ENCODE measurements at regions not wholly inside any gene's neighbourhood (a gene's known extent, or its start where the extent isn't known, plus 50 kb on each side); places are given as distances from the start of the nearest gene placed in this dataset.

DNA sequence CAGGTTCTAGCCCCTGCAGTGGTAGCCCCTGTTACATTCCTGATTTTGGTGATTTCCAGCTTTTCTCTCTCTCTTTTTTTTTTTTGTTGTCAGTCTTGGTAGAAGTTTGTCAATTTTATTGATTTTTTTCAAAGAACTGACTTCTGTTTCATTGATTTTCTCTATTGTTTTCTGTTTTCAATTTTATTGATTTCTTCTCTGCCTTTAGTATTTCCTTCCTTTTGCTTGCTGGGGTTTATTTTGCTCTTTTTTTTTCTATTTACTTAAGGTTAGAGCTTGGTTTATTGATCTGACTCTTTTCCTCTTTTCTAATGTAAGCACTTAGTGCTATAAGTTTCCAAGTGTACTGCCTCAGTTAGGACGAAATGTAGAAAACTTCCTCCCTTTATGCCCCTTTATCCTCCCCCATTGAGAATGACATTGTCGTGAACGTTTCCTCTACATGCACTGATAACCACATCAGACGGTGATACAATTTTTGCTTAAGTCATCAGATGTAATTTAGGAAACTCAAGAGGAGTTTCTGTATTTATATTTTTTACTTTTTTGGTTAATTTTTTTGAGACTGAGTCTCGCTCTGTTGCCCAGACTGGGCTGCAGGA is 81.1 kb upstream of the HS6ST1 start:
- no peak for DNase-seq (ENCODE audit: low read depth in 4 of 4, low spot score in 3 of 4)

DNA sequence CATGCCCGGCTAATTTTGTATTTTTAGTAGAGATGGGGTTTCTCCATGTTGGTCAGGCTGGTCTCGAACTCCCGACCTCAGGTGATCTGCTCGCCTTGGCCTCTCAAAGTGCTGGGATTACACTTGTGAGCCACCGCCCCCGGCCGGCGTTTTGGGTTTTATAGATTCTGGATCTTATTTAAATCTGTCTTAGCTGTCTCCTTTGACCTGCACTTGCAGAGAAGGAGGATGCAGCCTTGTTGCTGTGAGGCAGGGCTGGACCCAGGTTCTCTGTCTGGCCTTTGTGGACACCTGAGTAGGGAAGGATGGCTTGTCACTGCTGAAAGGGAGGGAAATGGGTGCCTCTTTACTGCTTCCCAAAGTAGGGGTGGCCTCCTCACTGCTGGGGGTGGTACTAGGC is 83.0 kb upstream of the HS6ST1 start:
- DNase-seq (ENCODE audit: low read depth in 4 of 4, low spot score in 3 of 4) = no peak

DNA sequence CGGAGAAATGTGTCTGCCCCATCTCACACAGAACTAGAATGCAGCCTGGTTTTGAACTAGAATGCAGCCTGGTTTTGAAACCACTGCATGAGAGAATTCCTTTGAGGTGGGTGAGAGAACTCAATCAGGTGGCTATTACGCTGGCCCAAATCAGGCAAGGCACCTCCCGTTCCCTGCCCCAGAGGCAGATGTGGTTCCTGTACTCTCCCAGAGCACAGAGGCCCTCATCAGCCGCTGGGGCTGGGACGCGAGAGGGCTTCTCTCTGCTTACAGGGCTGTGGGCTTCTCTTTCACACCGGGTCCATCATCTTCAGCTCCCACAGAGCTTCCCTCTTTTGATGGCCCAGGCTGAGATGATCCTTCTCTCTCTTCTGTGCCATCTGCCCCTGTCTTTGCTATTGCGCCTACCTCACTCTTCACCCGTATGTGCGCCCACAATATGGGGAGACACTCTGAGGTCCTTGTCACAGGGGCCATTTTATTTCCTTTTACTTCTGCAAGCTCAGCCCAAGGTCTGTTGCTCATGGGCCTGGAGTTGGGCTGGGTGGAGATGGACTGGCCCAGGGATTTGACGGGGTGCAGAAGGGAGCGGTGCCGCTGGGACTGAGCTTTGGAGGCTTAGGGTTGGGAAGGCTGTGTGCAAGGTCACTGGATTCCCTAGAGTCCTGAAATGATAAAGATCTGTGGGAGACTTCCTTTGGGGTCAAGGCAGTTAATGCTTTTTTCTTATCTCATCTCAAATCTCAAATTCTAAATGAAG is 84.4 kb upstream of the HS6ST1 start:
- DNase-seq (ENCODE audit: low read depth in 4 of 4, low spot score in 3 of 4) = no peak

GRCh38 chr2:128403814-128404708 is 85.4 kb upstream of the HS6ST1 start:
- no peak for DNase-seq (ENCODE audit: low read depth in 4 of 4, low spot score in 3 of 4)

- DNase-seq (ENCODE audit: low read depth in 4 of 4, low spot score in 3 of 4) = no peak
These were observed 86.2 kb upstream of the HS6ST1 start for GRCh38 chr2:128404709-128405466.

- no peak for DNase-seq (ENCODE audit: low read depth in 4 of 4, low spot score in 3 of 4)
These were observed 86.8 kb upstream of the HS6ST1 start for GRCh38 chr2:128405467-128405900.

DNA sequence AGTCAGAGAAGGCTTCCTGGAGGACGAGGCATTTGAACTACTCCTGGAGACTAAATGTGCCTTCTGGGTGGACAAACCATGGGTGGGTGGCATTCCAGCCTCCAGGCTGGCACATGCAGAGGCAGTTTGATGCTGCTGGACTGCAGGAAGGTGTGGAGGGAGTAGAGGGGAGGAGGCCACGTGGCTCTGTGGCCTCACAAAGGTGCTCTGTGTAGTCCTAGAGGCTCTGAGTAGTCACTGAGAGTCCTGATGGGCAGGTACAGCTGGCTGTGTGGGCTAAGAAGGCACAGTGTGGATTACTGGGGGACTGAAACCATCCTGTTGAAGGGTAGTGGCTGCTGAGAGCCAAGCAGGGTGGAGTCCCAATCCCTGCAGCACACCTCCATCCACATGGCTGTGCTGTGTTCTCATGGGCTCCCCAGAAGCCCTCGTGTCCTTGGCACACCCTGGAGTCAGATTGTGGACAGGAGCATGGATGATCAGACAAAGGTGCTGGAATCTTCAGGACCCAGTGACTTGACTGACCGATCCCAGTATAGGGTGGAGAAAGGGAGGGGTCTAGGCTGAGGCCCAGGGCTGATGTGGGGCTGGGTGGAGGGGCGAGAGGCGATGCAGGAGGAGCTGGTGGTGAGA is 87.4 kb upstream of the HS6ST1 start:
- DNase-seq (ENCODE audit: low read depth in 4 of 4, low spot score in 3 of 4) = no peak

DNA sequence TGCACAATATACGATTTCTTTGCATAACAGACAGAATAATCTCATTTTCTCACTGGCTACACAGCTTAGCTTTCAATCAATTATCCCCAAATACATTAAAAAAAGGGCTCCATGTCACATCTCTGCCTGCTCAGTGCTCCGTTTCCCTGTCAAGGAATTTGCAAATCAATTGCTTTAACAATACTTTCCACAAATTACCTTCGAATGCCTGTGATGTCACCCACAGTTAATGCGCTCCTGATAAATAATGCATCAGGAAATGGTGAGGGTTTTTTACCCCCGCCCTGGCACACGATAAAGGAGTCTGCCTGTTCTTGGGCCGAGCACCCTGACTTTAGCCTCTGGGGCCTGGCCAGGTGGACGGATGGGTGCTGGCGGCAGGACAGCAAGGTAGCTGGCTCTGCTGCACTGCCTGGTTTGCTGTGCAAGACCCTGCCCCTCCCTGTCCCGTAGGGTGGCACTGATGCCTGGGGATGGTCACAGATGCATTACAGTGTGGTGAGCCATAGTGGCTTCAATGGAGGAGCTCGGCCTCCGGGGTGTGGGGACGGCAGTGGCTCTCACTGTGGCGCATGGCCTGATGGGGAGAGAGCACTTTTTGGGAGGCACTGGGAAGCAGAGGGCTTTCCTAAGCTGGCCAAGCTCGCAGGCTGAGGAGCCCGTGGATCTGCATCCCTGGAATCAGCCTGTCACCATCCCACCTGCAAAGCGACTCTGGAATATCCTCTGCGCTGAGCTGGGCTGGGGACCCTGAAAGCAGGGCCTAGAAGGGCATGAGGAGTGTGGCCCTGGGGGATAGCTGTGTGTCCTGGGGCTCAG is 88.3 kb upstream of the HS6ST1 start:
- no peak for DNase-seq (ENCODE audit: low read depth in 4 of 4, low spot score in 3 of 4)

GRCh38 chr2:128408349-128409305 is 90.0 kb upstream of the HS6ST1 start:
- no peak for DNase-seq (ENCODE audit: low read depth in 4 of 4, low spot score in 3 of 4)

- no peak for DNase-seq (ENCODE audit: low read depth in 4 of 4, low spot score in 3 of 4)
These were observed 90.8 kb upstream of the HS6ST1 start for GRCh38 chr2:128409326-128410034.

- DNase-seq (ENCODE audit: low read depth in 4 of 4, low spot score in 3 of 4) = no peak
These were observed 91.5 kb upstream of the HS6ST1 start for GRCh38 chr2:128410035-128410757.

- DNase-seq (ENCODE audit: low read depth in 4 of 4, low spot score in 3 of 4) = no peak
These were observed 92.1 kb upstream of the HS6ST1 start for GRCh38 chr2:128410758-128411215.

GRCh38 chr2:128411431-128411830 is 92.8 kb upstream of the HS6ST1 start:
- no peak for DNase-seq (ENCODE audit: low read depth in 4 of 4, low spot score in 3 of 4)

DNA sequence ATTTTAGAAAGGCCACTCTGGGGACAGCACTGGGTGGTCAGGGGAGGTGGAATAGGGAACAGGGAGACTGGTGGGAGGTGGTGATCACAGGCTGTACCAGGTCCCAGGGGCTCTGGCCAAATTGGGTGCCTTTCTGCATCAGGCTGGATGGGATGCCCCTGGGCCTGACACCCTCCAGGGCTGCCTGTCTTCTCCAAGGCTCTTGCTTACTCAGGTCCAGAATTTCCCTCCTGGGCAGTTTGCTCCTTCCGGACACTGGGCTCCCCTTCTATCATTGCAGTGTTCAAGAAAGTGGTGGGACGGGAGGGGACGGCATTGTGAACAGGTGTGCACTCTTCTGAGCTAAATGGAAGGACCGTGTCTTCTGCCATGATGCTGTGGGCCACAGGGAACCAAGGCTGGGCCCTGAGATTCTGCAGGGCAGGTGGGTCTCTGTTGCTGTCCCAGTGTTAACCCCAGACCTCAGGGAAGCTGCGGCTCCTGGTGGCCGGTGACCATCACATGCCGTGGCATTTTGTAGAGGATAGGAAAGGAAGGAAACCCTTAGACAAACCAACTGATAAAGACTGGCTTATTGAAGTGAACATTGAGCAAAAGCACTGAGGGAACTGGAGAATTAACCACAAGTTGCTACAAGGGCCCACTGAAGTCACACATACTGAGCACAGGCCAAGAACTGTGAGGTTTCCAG is 93.7 kb upstream of the HS6ST1 start:
- DNase-seq (ENCODE audit: low read depth in 4 of 4, low spot score in 3 of 4) = no peak

DNA sequence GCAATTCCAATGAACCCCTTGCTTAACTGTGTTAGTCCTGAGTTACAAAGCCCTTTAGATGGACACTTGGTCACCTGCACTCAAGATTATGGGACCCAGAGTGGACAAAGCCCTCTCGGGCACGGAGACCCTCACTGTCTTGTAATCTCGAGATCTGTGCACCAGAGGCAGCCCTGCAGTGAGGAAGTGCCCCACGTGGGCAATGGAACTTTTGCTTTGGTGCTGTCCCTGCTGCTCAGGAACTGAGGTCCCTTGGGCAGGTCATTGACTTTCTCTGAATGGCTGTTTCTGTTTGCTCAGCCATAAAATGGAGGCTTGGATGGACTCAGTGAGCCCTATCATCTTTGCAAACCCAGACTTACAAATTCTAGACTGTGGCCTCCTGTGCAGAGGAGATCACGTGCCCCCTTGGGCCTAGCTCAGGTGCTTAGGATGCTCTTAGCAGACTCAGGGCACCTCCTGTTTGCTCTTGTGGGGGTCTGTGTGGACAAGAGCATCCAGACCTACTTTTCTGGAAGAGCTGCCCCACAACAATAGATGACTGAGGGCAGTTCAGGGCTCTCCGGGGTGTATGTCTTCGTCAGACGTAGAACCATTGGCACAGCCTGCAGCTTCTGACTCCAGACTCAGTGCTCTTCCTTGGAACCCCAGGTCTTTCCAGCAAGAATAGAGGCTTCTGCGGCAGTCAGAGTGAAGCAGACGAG is 94.5 kb upstream of the HS6ST1 start:
- no peak for DNase-seq (ENCODE audit: low read depth in 4 of 4, low spot score in 3 of 4)
